Keratinocyte (primary cell): ENCODE measurements at regions not wholly inside any gene's neighbourhood (a gene's known extent, or its start where the extent isn't known, plus 50 kb on each side); places are given as distances from the start of the nearest gene placed in this dataset.

Source experiments
- DNase-seq: peaks from one replicate; pipeline ENCODE4 v3.0.0-alpha.2; 2011; ENCODE audit warnings: low read depth, missing footprints, low spot score
- FAIRE-seq: peaks from 2 replicates; lab custom pipeline; 2011; peaks lifted over from hg19 to GRCh38; lab: Jason Lieb, UNC
- H2AFZ ChIP-seq: 2 replicates; pipeline ENCODE4 v1.6.0; 2012; ENCODE audit warnings: low read length, control low read depth, inconsistent platforms; ENCODE audit not compliant: control insufficient read depth
- H3K27ac ChIP-seq: 2 replicates; pipeline ENCODE4 v1.5.1; 2011; ENCODE audit warnings: low read length; ENCODE audit not compliant: control insufficient read depth, insufficient read depth
- H3K27me3 ChIP-seq: 3 replicates; pipeline ENCODE4 v1.6.0; 2011; ENCODE audit warnings: low read length; ENCODE audit not compliant: control insufficient read depth, insufficient read depth; ENCODE audit errors: extremely low read depth
- H3K36me3 ChIP-seq, 2 experiments: 2 replicates in 1 of 2; 3 replicates in 1 of 2; pipeline ENCODE4 v1.5.1; 2011; ENCODE audit warnings: low read length in 2 of 2, mild to moderate bottlenecking in 1 of 2; ENCODE audit not compliant: control insufficient read depth in 2 of 2, insufficient read depth in 2 of 2; ENCODE audit errors: extremely low read depth in 1 of 2
- H3K4me1 ChIP-seq: 3 replicates; pipeline ENCODE4 v1.5.1; 2011; ENCODE audit warnings: low read length; ENCODE audit not compliant: control insufficient read depth, insufficient read depth; ENCODE audit errors: extremely low read depth
- H3K4me2 ChIP-seq: 3 replicates; pipeline ENCODE4 v1.6.0; 2011; ENCODE audit warnings: low read depth, low read length; ENCODE audit not compliant: control insufficient read depth, insufficient read depth; ENCODE audit errors: extremely low read depth
- H3K4me3 ChIP-seq, 3 experiments: fragments of 200-600 bp in 1 of 3; sonication (generic) in 1 of 3; 2 replicates in 2 of 3; 3 replicates in 1 of 3; pipeline ENCODE4 v1.5.1; 2011 to 2016; ENCODE audit warnings: low read length in 3 of 3, mild to moderate bottlenecking in 3 of 3, control low read depth in 2 of 3, inconsistent platforms in 1 of 3, low read depth in 1 of 3, mixed read lengths in 1 of 3, mixed run types in 1 of 3, moderate library complexity in 1 of 3; ENCODE audit not compliant: control insufficient read depth in 2 of 3, insufficient read depth in 2 of 3; ENCODE audit errors: extremely low read depth in 1 of 3
- H3K79me2 ChIP-seq: 2 replicates; pipeline ENCODE4 v1.6.0; 2012; ENCODE audit warnings: low read length; ENCODE audit not compliant: control insufficient read depth, insufficient read depth
- H3K9ac ChIP-seq: 3 replicates; pipeline ENCODE4 v1.6.0; 2011; ENCODE audit warnings: low read length; ENCODE audit not compliant: control insufficient read depth, insufficient read depth; ENCODE audit errors: extremely low read depth
- H3K9me1 ChIP-seq: 3 replicates; pipeline ENCODE4 v1.6.0; 2011; ENCODE audit warnings: low read length; ENCODE audit not compliant: control insufficient read depth, insufficient read depth; ENCODE audit errors: extremely low read depth
- H3K9me3 ChIP-seq: 2 replicates; pipeline ENCODE4 v1.5.1; 2012; ENCODE audit warnings: low read depth, low read length; ENCODE audit not compliant: control insufficient read depth
- H4K20me1 ChIP-seq: 3 replicates; pipeline ENCODE4 v1.6.0; 2011; ENCODE audit warnings: low read length; ENCODE audit not compliant: control insufficient read depth, insufficient read depth; ENCODE audit errors: extremely low read depth
- EZH2 ChIP-seq: IDR thresholded peaks from one replicate; pipeline ENCODE4 v1.6.1; 2012; ENCODE audit warnings: inconsistent platforms, mild to moderate bottlenecking, low read length, moderate library complexity
- dilution Hi-C: fragments of 300-500 bp; cut with MboI; formaldehyde crosslinking; loops from one replicate; pipeline ENCODE4 v1.7.0; 2020; ENCODE audit warnings: low sequenced_read_pairs; ENCODE audit not compliant: extremely low pct_ligation_motif_present
- TF ChIP-seq, protein P1 (sequence below), 3 experiments: IDR thresholded peaks in 1 of 3; conservative IDR thresholded peaks in 1 of 3; optimal IDR thresholded peaks in 1 of 3; 2 replicates in 2 of 3; 3 replicates in 1 of 3; pipeline versions ENCODE3 to v1.5.1; 2011; ENCODE audit warnings: low read length in 3 of 3, mild to moderate bottlenecking in 3 of 3, moderate library complexity in 2 of 3, control low read depth in 1 of 3, inconsistent platforms in 1 of 3; ENCODE audit not compliant: insufficient read depth in 2 of 3; ENCODE audit errors: extremely low read depth in 1 of 3

DNA sequence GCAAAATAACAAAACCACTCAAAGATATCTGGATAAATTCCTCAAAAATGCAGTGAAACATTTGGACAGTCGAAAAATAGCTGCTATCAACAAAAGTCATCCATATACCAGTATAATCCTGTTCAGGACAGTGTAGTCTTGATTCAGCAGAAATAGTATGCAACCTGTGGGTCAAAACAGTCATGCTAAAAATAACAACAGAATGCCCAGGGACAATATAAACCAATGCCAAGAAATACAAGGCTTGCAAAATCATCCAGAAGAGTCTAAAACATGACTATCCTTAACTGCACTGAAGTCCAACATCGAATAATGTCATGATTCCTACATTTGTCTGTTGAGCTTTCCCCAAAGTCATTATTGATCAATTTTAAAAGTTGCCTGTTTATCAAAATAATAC lies 425.9 kb downstream of the FSCB start:
- no peaks in the 10 kb centered on the region for H3K36me3 ChIP-seq
- H3K9me1 ChIP-seq, result no peaks in the 10 kb centered on the region
- H3K4me2 ChIP-seq, result no peak overlapping the region
- H3K9ac ChIP-seq, result no peak overlapping the region
- FAIRE-seq, result no peak
- TF ChIP-seq EZH2, result no peak
- TF ChIP-seq, protein P1, sequence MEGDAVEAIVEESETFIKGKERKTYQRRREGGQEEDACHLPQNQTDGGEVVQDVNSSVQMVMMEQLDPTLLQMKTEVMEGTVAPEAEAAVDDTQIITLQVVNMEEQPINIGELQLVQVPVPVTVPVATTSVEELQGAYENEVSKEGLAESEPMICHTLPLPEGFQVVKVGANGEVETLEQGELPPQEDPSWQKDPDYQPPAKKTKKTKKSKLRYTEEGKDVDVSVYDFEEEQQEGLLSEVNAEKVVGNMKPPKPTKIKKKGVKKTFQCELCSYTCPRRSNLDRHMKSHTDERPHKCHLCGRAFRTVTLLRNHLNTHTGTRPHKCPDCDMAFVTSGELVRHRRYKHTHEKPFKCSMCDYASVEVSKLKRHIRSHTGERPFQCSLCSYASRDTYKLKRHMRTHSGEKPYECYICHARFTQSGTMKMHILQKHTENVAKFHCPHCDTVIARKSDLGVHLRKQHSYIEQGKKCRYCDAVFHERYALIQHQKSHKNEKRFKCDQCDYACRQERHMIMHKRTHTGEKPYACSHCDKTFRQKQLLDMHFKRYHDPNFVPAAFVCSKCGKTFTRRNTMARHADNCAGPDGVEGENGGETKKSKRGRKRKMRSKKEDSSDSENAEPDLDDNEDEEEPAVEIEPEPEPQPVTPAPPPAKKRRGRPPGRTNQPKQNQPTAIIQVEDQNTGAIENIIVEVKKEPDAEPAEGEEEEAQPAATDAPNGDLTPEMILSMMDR (optimal IDR thresholded peaks at IDR 0.05 in 1 of 3, IDR thresholded peaks at IDR 0.05 in 1 of 3, conservative IDR thresholded peaks at IDR 0.05 in 1 of 3; ENCODE audit: extremely low read depth in 1 of 3, insufficient read depth in 2 of 3, low read length in 3 of 3), result no peak
- H2AFZ ChIP-seq, result no peak overlapping the region
- no peak overlapping the region for H3K4me3 ChIP-seq
- DNase-seq, result no peak
- no peaks in the 10 kb centered on the region for H3K9me3 ChIP-seq
- H4K20me1 ChIP-seq, result no peaks in the 10 kb centered on the region
- H3K27ac ChIP-seq, result no peak overlapping the region
- dilution Hi-C loops, result no loop called here
- no peaks in the 10 kb centered on the region for H3K27me3 ChIP-seq
- H3K4me1 ChIP-seq, result no peaks in the 10 kb centered on the region
- no peaks in the 10 kb centered on the region for H3K79me2 ChIP-seq

- Histone ChIP-seq H4K20me1 (no peaks in the 10 kb centered on the region), H3K9me3 (no peaks in the 10 kb centered on the region), H3K27me3 (no peaks in the 10 kb centered on the region), H3K9ac (no peak overlapping the region), H3K9me1 (no peaks in the 10 kb centered on the region), H3K4me2 (no peak overlapping the region), H3K79me2 (no peaks in the 10 kb centered on the region), H2AFZ (no peak overlapping the region), H3K27ac (no peak overlapping the region), H3K36me3 (no peaks in the 10 kb centered on the region), H3K4me1 (no peaks in the 10 kb centered on the region), H3K4me3 (no peak overlapping the region)
- TF ChIP-seq, protein P1 (optimal IDR thresholded peaks at IDR 0.05 in 1 of 3, IDR thresholded peaks at IDR 0.05 in 1 of 3, conservative IDR thresholded peaks at IDR 0.05 in 1 of 3; ENCODE audit: extremely low read depth in 1 of 3, insufficient read depth in 2 of 3, low read length in 3 of 3), result no peak
- no peak for TF ChIP-seq EZH2
- no peak for FAIRE-seq
- no peak for DNase-seq
- dilution Hi-C loops, result no loop called here
These were observed 437.0 kb downstream of the FSCB start for GRCh38 chr14:44070046-44070445.
